DMS53 treated with DMSO at 0.1 percent for 48 hours (cell line): ENCODE measurements at regions not wholly inside any gene's neighbourhood (a gene's known extent, or its start where the extent isn't known, plus 50 kb on each side); places are given as distances from the start of the nearest gene placed in this dataset.
A peak's percentile ranks its signal among the peaks of the same experiment; 100 is the strongest.

ENCODE experiments used
- DNase-seq: peaks from one replicate; lab custom pipeline; 2025; ENCODE audit not compliant: unreplicated experiment; lab: John Stamatoyannopoulos, UW

DNA sequence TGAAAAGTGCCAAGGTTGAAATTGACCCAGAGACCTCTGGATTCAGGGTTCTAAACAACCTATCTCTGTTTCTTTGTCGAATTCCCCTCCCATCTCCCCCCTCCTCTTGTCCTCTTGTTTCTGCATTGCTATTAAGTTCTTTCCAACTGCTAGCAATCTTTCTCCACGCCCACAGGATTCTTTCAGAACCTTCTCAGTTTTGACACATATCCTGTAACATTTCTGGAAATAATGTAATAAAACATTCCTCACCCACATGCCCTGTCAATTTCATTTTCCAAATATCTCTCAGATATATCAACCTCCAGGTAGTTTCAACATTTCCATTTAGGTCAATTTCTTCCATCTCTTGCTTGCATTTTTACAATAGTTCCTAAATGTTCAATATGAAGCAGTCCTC lies 1105.9 kb downstream of the ARAP2 start:
- DNase-seq, result no peak

DNA sequence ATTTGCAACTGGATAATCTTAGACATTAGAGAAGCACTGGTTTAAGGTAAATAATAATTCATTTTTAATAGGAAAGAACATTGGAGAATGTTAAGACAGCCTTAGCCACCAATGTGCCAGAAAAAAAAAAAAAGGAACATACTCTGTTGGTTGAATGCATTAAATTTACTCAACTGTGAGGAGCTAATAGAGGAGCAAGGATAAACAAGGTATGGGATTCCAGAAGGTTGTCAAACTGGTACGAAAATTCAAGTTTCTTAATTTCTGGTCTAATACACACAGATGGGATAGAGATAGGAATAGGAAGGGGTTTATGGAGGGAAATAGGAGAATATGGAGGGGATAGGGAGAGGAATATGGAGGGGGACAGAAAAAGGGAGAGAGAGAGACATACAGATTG lies 1096.6 kb downstream of the ARAP2 start:
- DNase-seq, result no peak

DNA sequence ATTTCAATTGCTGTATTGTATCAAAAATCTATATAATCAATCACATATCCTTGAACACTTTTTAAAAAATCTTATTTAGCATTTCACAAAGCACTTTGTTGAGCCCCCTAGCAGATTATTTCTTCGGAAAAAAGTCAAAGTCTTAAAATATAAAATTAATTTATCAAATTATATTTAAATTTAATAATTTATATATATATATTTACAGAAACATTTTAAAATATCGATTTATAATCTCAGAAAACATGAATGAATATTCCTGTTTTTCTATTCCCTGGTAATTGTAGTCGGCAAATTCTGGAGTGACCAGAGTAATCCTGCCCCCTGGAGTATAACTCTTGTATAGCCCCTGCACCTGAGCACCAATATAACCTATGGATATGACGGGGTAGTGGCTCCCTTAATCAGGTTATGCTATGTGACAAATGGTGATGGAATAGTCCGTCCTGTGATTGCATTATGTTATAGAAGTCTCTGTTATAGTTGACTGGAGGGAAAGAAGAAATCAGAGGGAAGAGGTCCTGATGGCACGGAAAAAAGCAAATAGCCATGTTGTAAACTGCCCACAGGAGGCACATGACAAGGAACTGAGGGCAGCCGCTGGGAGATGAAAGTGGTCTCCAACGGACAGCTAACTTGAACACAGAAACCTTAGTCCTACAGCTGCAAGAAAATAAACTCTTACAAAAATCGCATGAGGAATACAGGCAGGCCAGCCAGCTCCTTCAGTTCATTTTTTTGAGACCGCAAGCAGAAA lies 1092.3 kb downstream of the ARAP2 start:
- DNase-seq, result peak; percentile 79

DNA sequence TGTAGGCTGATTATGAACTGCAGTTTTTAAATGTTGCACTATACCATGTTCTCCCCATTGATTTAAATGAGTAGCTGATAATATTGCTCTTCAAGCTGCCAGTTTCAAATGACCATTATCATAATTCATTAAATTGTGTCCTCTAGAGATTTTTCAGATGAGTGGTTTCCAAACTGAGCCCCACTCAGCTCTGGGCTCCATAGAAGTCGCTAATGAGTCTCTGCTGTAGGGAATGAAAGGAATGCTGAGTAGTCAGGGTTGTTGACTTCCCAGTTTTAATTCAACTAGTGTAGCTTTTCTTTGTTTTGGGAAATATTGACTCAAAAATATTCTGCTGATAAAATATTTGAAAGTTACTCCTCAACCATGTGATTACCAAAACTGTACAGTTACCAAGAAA lies 1081.1 kb downstream of the ARAP2 start:
- DNase-seq, result no peak

DNA sequence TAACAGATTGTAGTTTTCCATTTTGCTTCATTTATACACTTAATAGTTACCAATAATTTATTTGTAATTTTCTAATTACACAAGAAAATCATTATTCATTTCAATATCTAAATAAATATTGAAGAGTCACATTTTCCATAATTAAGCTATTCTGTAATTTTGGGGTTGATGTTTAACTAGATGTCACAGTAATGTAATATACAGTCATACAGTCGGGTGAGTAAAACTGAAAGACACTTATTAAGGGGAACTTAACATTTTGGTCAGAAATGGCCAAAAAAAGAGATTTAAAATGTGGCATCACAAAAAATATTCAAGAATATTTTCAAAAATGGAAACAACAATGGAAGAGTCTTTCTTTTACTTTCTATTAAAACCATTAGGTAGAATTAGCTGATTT lies 1080.3 kb downstream of the ARAP2 start:
- DNase-seq, result no peak

DNA sequence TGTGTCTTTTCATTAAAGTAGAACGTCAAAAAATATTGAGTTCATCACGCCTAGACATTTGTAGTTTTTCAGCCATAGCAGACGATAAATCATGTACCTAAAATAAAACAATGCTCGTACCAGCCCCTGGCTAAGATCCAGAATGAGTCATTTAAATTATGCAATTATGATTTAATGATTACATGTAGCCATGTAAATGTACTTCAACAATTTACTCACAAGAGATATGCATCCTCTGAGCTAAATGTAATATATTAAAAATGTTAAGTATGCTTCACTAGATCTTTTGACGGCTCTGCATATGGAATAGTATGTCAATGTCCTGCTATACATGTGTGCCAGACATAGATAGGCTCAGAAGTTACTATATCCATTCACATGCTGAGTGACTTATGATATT lies 1077.8 kb downstream of the ARAP2 start:
- DNase-seq, result no peak

DNA sequence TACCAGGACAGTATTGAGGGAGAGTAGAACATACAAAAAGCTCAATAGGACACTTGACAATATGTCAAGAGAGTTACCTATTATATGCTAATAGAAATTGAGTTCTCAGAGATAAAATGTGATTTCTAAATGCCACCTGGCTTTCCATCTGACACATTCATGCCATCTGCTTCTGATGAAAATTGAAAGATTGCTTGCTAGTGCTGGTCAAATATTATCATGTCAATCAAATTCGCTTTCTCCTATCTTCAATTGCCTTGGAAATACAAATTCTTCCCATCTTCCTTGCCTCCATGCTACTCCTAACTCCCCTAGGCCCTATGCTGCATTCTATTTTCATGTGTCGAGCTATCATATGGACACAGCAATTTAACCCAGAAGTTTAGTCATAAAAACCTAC lies 1076.9 kb downstream of the ARAP2 start:
- no peak for DNase-seq

DNA sequence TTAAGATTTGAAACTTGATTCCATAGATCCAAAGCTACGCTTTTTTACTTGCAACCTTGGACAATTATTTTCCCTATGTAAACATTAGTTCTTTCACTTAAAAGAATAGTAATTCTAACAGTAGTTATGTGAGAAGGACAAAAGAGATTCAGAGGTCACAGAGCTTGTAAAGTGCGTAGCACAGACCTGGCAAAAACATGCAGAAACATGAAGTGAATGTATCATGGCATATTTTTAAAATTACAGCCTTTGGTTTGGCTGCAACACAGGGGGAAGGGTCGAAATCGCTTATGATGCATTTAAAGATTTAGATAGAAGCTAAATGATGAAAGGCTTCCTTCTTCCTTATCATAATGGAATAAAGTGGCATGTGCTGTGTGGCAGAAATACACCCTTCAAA lies 1068.8 kb downstream of the ARAP2 start:
- no peak for DNase-seq

DNA sequence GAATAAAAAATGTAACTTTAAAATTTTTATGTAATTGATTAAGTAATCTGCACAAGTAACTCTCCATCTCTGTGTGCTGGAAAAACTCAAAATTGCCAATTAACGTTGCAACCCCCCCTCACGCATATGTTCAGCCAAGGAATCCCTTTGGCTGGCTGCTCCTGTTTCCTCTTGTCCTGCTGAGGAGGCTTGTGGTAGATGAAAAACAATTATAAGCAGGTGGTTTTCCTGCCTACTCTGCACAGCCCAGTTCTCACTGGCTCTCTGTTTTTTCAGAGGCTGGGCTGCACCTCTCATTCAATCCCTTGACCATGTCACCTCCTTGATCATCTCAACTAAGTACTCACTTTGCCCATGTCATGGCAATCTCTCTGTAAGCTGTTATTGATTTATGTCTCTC lies 1068.4 kb downstream of the ARAP2 start:
- DNase-seq, result peak; percentile 26

DNA sequence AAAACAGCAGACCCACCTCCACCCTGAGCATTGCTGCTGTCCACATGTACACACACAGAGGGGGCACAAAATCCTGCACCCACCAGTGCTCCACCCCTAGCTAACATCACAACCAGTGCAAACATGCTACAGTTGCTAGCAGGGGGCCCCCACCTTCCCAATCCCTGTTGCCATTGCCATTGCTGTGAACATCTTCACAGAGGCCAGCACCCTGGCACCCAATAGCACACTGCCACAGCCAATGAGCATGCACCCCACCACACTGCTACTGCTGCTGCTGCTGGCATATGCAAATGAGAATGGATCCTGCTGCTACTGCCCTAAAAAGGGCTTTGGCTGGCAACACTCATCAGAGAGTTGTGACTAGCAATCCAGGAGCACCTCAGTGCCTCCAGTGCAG lies 1061.9 kb downstream of the ARAP2 start:
- no peak for DNase-seq

DNA sequence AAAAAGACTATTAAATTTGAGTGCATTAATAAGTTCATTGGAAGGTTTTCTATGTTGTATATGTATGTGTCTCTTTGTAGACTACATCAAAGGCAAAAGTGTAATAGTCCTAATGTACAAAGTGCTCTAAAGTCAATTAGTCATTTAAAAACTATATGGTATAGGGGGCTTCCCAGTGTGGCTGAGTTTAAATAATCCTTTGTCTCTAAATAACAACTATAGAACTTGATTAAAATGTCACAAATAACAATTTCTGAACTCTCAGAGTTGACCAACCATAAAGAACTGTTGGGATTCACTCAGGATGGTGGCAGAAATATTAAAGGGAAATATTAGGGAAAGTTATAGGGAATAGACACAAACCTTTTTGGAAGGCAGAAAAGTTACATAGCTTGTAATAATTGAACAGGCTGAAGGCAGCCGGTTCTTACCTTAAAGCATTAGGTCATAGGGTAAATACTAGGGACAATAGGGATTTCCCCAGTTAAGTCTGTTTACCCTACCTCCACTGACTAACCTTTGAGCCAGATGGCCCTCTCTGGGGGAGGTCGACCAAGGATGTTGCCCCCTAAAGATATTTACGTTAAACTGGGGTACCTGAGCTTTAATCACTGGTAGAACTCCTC lies 1054.2 kb downstream of the ARAP2 start:
- DNase-seq, result peak; percentile 82

DNA sequence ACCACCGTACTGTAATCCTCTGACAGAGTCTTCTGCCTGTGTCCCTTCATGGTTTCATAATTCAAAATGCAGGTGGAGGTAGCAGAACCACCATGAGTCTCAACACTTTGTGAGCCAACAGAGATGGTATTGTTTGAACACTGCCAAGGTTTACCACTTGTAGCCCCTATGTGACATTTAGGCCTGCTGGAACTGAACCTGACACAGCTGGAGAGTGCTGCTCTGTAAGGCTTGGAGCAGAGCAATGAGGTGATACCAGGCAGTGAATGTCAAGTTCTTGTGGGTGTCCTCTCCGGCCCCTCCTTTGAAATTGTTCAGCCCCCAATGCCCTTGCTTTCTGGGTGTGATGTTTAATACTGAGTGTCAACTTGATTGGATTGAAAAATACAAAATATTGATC lies 1042.9 kb downstream of the ARAP2 start:
- DNase-seq, result no peak

DNA sequence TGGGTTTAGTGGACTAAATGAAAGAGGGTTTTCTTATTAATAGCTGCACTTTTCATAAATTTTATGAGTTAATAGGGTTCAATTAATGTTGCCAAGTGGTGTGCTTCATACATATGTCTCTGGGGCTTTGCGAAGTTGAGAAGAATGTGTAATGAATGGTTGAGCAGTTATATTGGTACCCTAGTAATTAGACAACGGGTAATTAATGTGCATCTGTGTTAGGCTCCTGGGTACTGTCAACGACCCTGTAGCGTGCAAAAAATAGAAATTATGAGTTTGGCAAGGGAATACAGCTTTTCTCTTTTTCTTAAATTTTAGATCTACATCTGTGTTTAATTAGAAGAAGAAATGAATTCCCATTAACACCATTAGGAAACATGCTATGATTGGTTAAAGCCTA lies 1027.7 kb downstream of the ARAP2 start:
- no peak for DNase-seq

DNA sequence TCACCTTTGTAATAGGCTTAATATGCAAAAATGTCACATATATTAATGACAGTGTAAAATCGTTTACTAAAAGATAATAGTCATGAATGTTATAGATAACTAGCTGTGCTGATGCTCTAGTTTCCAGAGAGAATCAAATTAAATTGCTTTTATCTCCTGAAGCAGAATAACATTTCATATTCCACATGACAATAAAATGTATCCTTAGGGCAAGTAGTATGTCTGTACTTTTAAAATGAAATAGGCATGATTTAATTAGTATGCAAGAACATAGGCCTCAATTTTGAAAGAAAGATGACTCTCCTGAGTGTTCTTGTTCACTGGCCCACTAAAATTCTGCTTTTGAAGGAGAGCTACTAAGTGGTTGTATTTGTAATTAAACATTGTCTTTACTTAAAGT lies 1027.0 kb downstream of the ARAP2 start:
- DNase-seq, result no peak

DNA sequence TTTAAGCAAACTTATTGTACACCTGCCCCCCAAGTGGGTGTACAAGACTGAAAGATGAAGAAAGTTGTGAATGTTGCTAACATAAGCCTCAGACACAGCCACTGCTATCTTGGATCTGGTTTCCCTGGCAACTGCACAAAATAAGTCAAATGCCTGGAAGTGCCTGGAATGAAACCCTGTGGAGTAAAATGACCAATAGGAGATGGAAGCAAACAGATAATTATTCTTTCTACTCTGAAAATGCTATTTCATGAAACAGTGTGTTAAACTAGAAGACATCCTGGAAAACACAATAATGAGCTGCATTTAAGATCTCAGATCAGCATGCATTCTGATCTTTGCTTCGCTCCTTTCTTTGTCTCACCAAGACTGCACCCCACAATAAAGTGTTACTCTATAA lies 1016.0 kb downstream of the ARAP2 start:
- DNase-seq, result no peak

DNA sequence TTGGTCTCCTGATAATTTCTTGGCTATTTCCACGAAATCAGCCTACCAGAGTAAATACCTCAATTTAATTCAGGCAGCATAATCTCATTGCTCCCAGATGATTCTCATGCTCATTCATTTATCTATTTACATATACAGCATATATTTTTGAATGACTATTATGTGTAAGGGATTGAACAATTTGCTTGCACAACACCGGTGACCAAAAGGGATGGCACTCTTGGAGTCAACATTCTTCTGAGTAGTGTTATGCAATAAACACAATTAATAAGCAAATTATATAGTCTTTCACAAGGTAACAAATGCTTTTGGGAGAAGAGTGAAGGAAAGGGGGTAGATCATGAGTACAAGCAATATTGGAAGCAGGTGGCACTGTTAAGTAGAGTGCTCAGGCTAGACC lies 1015.3 kb downstream of the ARAP2 start:
- DNase-seq, result no peak

DNA sequence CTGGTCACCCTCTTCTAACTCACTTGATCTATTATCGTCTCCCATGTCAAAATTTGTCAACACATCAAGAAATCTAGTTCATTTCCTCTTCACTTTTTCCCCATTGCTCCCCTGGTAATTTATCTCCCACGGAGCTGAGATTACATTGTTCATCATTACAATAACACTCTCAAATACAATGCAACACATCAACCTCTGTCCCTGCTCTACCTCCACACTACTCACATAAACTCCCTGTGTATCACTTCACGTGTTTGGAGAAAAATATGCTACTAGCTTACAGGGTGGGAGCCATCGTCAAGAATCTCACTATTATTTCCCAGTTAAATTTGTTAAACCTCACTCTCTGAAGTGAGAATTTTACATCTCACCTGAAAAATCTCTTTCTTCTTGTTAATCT lies 1006.4 kb downstream of the ARAP2 start:
- DNase-seq, result no peak

DNA sequence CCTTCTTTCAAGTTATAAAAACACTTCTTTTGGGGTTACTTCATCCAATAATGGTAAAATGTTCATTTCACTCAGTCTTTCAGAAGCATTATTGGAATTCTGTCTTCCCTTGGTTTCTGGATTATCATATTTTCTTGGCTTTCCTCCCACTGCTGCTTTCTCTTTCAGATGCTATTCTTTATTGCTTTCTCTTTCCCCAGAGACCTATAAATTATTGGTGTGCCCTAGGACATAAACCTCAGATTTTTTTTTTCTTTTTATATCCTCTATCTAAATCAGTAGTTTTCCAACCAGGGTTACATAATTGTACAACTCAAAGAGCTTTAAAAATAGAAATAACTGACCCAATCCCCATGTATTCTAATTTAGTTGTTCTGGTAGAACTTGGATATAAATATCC lies 1005.5 kb downstream of the ARAP2 start:
- no peak for DNase-seq

DNA sequence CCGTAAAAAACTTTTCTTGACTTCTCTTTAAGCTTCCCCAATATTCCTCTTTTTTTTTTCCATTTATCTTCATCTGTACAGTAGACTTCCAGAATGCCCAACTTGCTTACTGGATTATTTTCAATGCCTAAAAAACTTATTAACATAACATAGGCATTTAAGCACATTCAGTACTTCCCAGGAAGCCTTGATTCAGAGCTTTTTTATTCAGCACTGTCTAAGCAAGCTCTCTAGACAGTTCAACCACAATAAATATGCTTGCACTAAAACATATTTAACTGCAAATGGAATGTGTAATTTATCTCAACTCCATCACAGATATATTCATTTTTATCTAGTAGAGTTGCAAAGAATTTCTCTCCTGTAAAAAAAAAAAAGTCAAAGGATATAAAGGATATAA lies 997.8 kb downstream of the ARAP2 start:
- no peak for DNase-seq

DNA sequence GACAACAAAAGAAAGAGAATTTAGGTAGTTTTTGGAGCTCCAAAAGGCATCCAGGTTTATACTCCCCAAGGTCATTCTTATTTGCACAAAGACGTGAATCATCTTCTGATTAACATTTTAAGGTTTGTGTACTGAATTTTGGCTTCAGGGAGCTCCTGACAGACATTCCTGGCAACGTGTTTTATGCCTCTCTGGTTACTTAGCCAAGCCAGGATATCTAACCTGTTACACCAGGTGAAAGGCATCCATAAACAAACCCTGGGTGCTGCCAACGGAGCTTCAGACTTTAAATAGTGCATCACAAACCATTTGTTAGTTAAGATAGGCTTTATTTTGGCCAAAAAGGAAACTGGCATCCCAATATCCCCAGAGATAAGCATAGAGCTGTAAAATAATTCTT lies 997.3 kb downstream of the ARAP2 start:
- DNase-seq, result no peak

DNA sequence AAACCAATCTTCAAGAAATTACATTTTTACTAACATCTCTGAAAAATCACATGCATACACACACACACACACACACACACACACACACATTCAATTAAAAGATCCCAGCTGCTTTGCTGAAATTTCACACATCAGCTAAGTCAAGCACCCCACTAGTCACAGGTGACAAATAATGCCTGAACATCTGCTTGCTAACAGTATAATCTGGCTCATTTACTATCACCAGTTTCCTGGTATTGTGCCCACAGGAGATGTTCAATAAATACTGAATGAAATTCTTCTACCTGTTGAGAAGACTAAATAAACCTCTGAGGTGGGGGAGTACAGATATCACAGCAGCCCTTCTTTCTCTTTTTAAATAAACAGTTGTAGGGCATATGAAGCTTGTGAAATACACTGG lies 994.0 kb downstream of the ARAP2 start:
- DNase-seq, result peak; percentile 52

DNA sequence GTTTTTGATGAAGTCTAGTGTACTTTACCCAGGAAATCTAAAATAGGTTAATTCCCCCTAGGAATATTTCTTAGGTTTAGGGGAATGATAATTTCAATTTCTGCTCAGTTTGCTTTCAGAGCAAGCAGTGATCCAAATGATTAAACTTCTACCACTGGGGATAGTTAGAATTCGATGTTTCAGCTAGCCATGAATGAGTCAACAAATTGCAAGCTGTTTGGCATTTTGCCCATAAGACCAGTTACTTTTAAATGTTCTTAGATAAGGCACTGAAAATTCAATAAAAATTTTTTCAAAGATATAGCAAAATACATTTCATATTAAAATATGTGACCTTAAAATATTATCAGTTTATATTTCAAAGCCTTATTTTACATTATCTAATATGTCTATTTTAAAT lies 993.6 kb downstream of the ARAP2 start:
- peak; percentile 52 for DNase-seq

DNA sequence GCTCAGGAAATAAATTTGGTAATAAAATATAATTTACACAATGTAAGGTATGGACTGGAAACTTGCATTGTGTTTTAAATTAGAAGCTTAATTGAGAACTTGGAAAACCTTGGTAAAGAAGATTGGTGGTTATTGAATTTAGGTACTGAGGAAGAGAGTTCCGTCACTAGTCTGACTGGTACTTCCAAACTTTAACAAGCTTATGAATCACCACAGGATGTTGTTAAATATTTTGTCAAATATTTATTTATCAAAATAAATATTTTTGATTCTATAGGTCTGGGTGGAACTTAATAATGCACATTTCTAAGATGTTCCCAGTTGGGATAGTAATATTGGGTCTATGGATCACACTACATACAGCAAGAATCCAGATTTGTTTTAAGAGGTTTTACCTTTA lies 992.2 kb downstream of the ARAP2 start:
- no peak for DNase-seq
